RWPE2 (cell line): ENCODE measurements at regions not wholly inside any gene's neighbourhood (a gene's known extent, or its start where the extent isn't known, plus 50 kb on each side); places are given as distances from the start of the nearest gene placed in this dataset.

ENCODE experiments used
- ATAC-seq: fragments of 200-7000 bp; cut with Tn5 transposase; 3 replicates; pipeline ENCODE4 v1.9.1; 2021; ENCODE audit warnings: low read depth
- DNase-seq: peaks from one replicate; pipeline ENCODE4 v3.0.0-alpha.2; 2020; ENCODE audit warnings: low spot score
- H3K27ac ChIP-seq: fragments of 450-650 bp; 2 replicates; pipeline ENCODE4 v1.5.1; 2017; ENCODE audit warnings: mild to moderate bottlenecking; ENCODE audit not compliant: poor library complexity, severe bottlenecking
- H3K27me3 ChIP-seq: fragments of 250-450 bp; sonication (Bioruptor Pico); 2 replicates; pipeline ENCODE4 v1.5.1; 2021; ENCODE audit warnings: mild to moderate bottlenecking, moderate library complexity; ENCODE audit not compliant: insufficient read depth, poor library complexity, severe bottlenecking
- H3K36me3 ChIP-seq: fragments of 250-450 bp; sonication (Bioruptor Pico); 2 replicates; pipeline ENCODE4 v1.5.1; 2020; ENCODE audit warnings: low read depth, mild to moderate bottlenecking, moderate library complexity
- H3K4me1 ChIP-seq: fragments of 250-450 bp; sonication (Bioruptor Pico); 2 replicates; pipeline ENCODE4 v1.5.1; 2021; ENCODE audit warnings: mild to moderate bottlenecking, moderate library complexity; ENCODE audit not compliant: insufficient read depth, poor library complexity, severe bottlenecking
- H3K4me3 ChIP-seq: fragments of 250-450 bp; sonication (Bioruptor Pico); 2 replicates; pipeline ENCODE4 v1.5.1; 2021; ENCODE audit warnings: mild to moderate bottlenecking, moderate library complexity; ENCODE audit not compliant: severe bottlenecking
- H3K9me3 ChIP-seq: fragments of 250-450 bp; sonication (Bioruptor Pico); 2 replicates; pipeline ENCODE4 v1.5.1; 2021; ENCODE audit warnings: mild to moderate bottlenecking, moderate library complexity; ENCODE audit not compliant: severe bottlenecking
- TF ChIP-seq, protein P1 (sequence below): fragments of 450-650 bp; IDR thresholded peaks from one replicate; pipeline ENCODE4 v1.5.1; 2017; ENCODE audit warnings: mild to moderate bottlenecking, moderate library complexity; ENCODE audit not compliant: poor library complexity, severe bottlenecking

DNA sequence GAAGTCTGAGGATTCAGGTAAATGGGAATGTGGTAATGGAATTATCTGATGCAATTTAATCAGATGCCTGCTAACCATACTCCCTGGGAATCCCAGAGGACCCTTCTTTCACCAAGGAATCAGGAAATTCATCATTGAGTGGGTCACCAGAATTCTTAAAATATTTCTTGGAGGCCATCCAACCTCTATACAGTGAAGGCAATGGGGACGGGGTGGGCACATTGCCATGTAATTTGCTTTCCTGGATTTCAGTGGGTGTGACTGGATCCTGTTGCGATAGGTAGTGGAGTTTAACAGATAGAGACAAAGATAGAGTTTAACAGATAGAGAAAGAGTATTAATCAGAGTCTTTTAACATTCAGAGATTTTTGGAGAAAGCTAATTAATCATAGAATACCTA is 394.4 kb downstream of the DAD1 start:
- no peak overlapping the region for H3K4me3 ChIP-seq
- no peaks in the 10 kb centered on the region for H3K27me3 ChIP-seq
- H3K4me1 ChIP-seq, result peaks cover 12% of the 10 kb centered on the region
- H3K9me3 ChIP-seq, result no peaks in the 10 kb centered on the region
- H3K27ac ChIP-seq, result no peak overlapping the region
- TF ChIP-seq, protein P1, sequence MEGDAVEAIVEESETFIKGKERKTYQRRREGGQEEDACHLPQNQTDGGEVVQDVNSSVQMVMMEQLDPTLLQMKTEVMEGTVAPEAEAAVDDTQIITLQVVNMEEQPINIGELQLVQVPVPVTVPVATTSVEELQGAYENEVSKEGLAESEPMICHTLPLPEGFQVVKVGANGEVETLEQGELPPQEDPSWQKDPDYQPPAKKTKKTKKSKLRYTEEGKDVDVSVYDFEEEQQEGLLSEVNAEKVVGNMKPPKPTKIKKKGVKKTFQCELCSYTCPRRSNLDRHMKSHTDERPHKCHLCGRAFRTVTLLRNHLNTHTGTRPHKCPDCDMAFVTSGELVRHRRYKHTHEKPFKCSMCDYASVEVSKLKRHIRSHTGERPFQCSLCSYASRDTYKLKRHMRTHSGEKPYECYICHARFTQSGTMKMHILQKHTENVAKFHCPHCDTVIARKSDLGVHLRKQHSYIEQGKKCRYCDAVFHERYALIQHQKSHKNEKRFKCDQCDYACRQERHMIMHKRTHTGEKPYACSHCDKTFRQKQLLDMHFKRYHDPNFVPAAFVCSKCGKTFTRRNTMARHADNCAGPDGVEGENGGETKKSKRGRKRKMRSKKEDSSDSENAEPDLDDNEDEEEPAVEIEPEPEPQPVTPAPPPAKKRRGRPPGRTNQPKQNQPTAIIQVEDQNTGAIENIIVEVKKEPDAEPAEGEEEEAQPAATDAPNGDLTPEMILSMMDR, result no peak
- DNase-seq (no peak), ATAC-seq (peak; percentile 68; the same call in 2 of the 3 replicates)
- no peaks in the 10 kb centered on the region for H3K36me3 ChIP-seq

- Histone ChIP-seq H3K4me3 (no peak overlapping the region), H3K4me1 (peaks cover 12% of the 10 kb centered on the region), H3K27ac (no peak overlapping the region), H3K9me3 (no peaks in the 10 kb centered on the region), H3K27me3 (no peaks in the 10 kb centered on the region), H3K36me3 (no peaks in the 10 kb centered on the region)
- DNase-seq (no peak), ATAC-seq (peak; percentile 53)
- TF ChIP-seq, protein P1, result no peak
Measured at GRCh38 chr14:22190411-22191191, 398.4 kb downstream of the DAD1 start.

DNA sequence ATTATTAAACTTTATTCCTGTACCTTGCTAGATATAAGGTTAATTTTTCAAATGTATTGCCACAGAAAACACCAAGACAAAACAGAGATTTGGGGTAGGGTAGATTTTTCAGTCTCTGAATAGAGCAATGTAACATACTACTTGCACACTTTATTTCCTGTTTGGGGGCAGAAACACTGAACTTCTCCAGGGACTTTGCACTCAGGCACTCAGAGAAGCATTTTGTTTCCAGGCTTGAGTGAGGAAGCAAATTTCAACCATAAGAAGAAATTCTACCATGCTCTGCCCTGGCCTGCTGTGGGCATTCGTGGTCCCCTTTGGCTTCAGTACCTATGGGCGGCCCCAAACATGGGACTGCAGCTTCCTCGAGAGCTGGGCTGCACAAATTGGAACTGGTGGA is 399.1 kb downstream of the DAD1 start:
- Histone ChIP-seq H3K4me1 (peaks cover 9% of the 10 kb centered on the region), H3K27ac (no peak overlapping the region), H3K36me3 (no peaks in the 10 kb centered on the region), H3K9me3 (no peaks in the 10 kb centered on the region), H3K27me3 (no peaks in the 10 kb centered on the region), H3K4me3 (no peak overlapping the region)
- DNase-seq (no peak), ATAC-seq (no peak)
- TF ChIP-seq, protein P1, result no peak

DNA sequence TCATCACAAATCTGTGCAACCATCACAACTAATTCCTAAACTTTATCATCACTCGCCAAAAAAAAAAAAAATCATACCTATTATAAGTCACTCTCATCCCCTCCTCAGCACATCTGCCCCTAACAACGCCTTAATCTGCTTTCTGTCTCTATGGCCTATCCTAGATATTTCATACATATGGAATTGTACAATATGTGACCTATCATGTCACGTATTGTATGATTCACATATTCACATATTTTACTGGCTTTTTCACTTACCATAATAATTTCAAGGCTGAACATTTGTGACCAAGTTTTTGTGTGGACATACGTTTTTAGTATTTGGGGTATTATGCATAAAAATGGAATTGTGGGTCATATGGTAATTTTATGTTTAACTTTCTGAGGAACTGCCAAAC is 400.7 kb downstream of the DAD1 start:
- no peak overlapping the region for H3K4me3 ChIP-seq
- TF ChIP-seq, protein P1, result no peak
- no peaks in the 10 kb centered on the region for H3K9me3 ChIP-seq
- no peak for DNase-seq
- no peak for ATAC-seq
- H3K27me3 ChIP-seq, result no peaks in the 10 kb centered on the region
- H3K27ac ChIP-seq, result no peak overlapping the region
- no peaks in the 10 kb centered on the region for H3K36me3 ChIP-seq
- H3K4me1 ChIP-seq, result no peaks in the 10 kb centered on the region

DNA sequence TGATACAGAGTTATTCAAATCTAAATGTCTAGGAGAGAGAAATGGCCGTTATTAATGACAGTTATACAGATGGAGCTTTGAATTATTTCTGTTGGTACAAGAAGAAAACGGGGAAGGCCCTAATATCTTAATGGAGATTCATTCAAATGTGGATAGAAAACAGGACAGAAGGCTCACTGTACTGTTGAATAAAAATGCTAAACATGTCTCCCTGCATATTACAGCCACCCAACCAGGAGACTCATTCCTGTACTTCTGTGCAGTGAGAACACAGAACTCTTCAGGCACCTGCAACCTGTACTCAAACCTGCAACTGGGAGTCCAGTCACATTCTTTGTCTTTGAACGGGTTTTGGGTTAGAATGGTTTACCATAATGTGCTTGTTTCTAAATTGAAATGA is 403.2 kb downstream of the DAD1 start:
- no peak overlapping the region for H3K27ac ChIP-seq
- ATAC-seq (no peak), DNase-seq (no peak)
- no peaks in the 10 kb centered on the region for H3K27me3 ChIP-seq
- H3K9me3 ChIP-seq, result no peaks in the 10 kb centered on the region
- no peaks in the 10 kb centered on the region for H3K36me3 ChIP-seq
- TF ChIP-seq, protein P1, result no peak
- no peak overlapping the region for H3K4me3 ChIP-seq
- H3K4me1 ChIP-seq, result no peaks in the 10 kb centered on the region
